Vagina (tissue), 2 donors: ENCODE measurements at regions not wholly inside any gene's neighbourhood (a gene's known extent, or its start where the extent isn't known, plus 50 kb on each side); places are given as distances from the start of the nearest gene placed in this dataset.

Source experiments
- POLR2A ChIP-seq, 2 donors: fragments of 450-650 bp; IDR thresholded peaks; one replicate each; pipeline ENCODE4 v1.6.1; 2017; ENCODE audit warnings: antibody characterized with exemption in 2 of 2, mild to moderate bottlenecking in 2 of 2, moderate library complexity in 2 of 2
- TF ChIP-seq, protein P1 (sequence below), 3 experiments: fragments of 450-650 bp in 2 of 3; fragments of 200-600 bp in 1 of 3; sonication (generic) in 1 of 3; IDR thresholded peaks; one replicate each; pipeline ENCODE4 v1.5.1; 2017 to 2019; ENCODE audit warnings: antibody characterized with exemption in 3 of 3, mild to moderate bottlenecking in 2 of 3, moderate library complexity in 2 of 3

DNA sequence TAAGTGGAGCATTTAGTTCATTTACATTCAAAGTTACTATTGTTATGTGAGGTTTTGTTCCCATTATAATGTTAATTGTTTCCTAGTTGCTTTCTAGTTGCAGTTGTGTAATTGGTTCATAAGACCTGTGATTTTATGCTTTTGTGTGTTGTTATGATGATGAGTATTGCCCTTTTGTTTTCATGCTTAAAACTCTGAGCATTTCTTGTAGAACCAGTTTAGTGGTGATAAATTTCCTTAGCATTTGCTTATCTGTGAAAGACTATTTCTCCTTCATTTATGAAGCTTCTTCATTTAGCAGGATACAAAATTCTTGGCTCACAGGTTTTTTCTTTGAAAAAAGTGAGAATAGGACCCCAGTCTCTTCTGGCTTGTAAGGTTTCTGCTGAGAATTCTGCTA, 274.8 kb upstream of the SPAG17 start:
- TF ChIP-seq, protein P1, sequence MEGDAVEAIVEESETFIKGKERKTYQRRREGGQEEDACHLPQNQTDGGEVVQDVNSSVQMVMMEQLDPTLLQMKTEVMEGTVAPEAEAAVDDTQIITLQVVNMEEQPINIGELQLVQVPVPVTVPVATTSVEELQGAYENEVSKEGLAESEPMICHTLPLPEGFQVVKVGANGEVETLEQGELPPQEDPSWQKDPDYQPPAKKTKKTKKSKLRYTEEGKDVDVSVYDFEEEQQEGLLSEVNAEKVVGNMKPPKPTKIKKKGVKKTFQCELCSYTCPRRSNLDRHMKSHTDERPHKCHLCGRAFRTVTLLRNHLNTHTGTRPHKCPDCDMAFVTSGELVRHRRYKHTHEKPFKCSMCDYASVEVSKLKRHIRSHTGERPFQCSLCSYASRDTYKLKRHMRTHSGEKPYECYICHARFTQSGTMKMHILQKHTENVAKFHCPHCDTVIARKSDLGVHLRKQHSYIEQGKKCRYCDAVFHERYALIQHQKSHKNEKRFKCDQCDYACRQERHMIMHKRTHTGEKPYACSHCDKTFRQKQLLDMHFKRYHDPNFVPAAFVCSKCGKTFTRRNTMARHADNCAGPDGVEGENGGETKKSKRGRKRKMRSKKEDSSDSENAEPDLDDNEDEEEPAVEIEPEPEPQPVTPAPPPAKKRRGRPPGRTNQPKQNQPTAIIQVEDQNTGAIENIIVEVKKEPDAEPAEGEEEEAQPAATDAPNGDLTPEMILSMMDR (IDR thresholded peaks at IDR 0.05) = no peak
- TF ChIP-seq POLR2A (IDR thresholded peaks at IDR 0.05) = no peak
